Panc1 (cell line): ENCODE measurements at regions not wholly inside any gene's neighbourhood (a gene's known extent, or its start where the extent isn't known, plus 50 kb on each side); places are given as distances from the start of the nearest gene placed in this dataset.

ENCODE experiments used
- ATAC-seq: fragments of 200-7000 bp; cut with Tn5 transposase; 2 replicates; pipeline ENCODE4 v1.9.1; 2020; ENCODE audit warnings: mild to moderate bottlenecking, moderate library complexity
- BruUV-seq: library from RNA; stranded (reverse); fragments of 400-500 nt; replicated peaks from 2 replicates; lab custom pipeline; 2021; lab: Mats Ljungman, UMichigan
- CTCF ChIA-PET: fragments of 300-600 bp; sonication (Branson Sonifier 250); formaldehyde crosslinking; loops from one replicate; lab custom pipeline; 2022; ENCODE audit warnings: antibody characterized with exemption; lab: Charles Lee
- POLR2A ChIA-PET: fragments of 300-600 bp; sonication (Branson Sonifier 250); formaldehyde crosslinking; loops from one replicate; lab custom pipeline; 2022; ENCODE audit warnings: antibody characterized with exemption; lab: Charles Lee
- DNase-seq: peaks from one replicate; pipeline ENCODE4 v3.0.0-alpha.2; 2010; ENCODE audit warnings: low read depth, low spot score
- H3K27ac ChIP-seq: 2 replicates; pipeline ENCODE4 v1.5.1; 2011; ENCODE audit warnings: mild to moderate bottlenecking, low read length, inconsistent platforms
- H3K27me3 ChIP-seq: fragments of 200-500 bp; sonication (Bioruptor generic); 2 replicates; pipeline ENCODE4 v1.6.0; 2014; ENCODE audit warnings: low read length, inconsistent platforms; ENCODE audit not compliant: control insufficient read depth, insufficient read depth
- H3K36me3 ChIP-seq: fragments of 200-500 bp; sonication (Bioruptor generic); 2 replicates; pipeline ENCODE4 v1.5.1; 2014; ENCODE audit warnings: inconsistent platforms, mild to moderate bottlenecking, low read length, moderate library complexity; ENCODE audit not compliant: control insufficient read depth, insufficient read depth
- H3K4me1 ChIP-seq: 2 replicates; pipeline ENCODE4 v1.5.1; 2011; ENCODE audit warnings: inconsistent platforms, mild to moderate bottlenecking, low read length, moderate library complexity; ENCODE audit not compliant: control insufficient read depth, insufficient read depth
- H3K4me3 ChIP-seq, 2 experiments: 2 replicates each; pipeline ENCODE4 v1.5.1; 2011 to 2012; ENCODE audit warnings: low read depth in 2 of 2, low read length in 2 of 2, mild to moderate bottlenecking in 2 of 2, inconsistent platforms in 1 of 2, moderate library complexity in 1 of 2
- H3K9me3 ChIP-seq: fragments of 200-500 bp; sonication (Bioruptor generic); 2 replicates; pipeline ENCODE4 v1.5.1; 2014; ENCODE audit warnings: low read depth, mild to moderate bottlenecking, inconsistent platforms, low read length, moderate library complexity; ENCODE audit not compliant: control insufficient read depth, insufficient read depth
- CTCF ChIP-seq: fragments of 450-650 bp; IDR thresholded peaks from 2 replicates; pipeline ENCODE4 v1.5.1; 2017; ENCODE audit warnings: mild to moderate bottlenecking
- POLR2AphosphoS5 ChIP-seq: IDR thresholded peaks from 2 replicates; pipeline ENCODE4 v1.6.1; 2012; ENCODE audit warnings: mild to moderate bottlenecking, low read depth, low read length, moderate library complexity
- REST ChIP-seq, 2 experiments: IDR thresholded peaks; 2 replicates each; pipeline ENCODE4 v1.6.1; 2011 to 2012; ENCODE audit warnings: low read depth in 2 of 2, control low read depth in 1 of 2, low read length in 1 of 2, mild to moderate bottlenecking in 1 of 2, moderate library complexity in 1 of 2; ENCODE audit not compliant: insufficient read depth in 1 of 2
- SIN3A ChIP-seq: IDR thresholded peaks from 2 replicates; pipeline ENCODE4 v1.6.1; 2012; ENCODE audit warnings: low read depth, mild to moderate bottlenecking, low read length, moderate library complexity, borderline replicate concordance; ENCODE audit not compliant: insufficient read depth
- TCF7L2 ChIP-seq: IDR thresholded peaks from 2 replicates; pipeline ENCODE4 v1.6.1; 2011; ENCODE audit warnings: mild to moderate bottlenecking, low read depth, low read length, inconsistent platforms
- in situ Hi-C: cut with HindIII; loops from 2 replicates; pipeline ENCODE4 v1.10.0; 2016; ENCODE audit warnings: low sequenced_read_pairs, low pct_unique_long_range_greater_than_20kb
- intact Hi-C: fragments of 100-400 bp; cut with micrococcal nuclease; formaldehyde crosslinking; loops from one replicate; pipeline ENCODE4 v1.10.0; 2022; ENCODE audit not compliant: unreplicated experiment

GRCh38 chr7:46741938-46742540, 821.0 kb upstream of the IGFBP3 start:
- in situ Hi-C loops: no loop called here
- ChIA-PET POLR2A (no interaction called here), CTCF (no interaction called here)
- H3K27ac ChIP-seq: no peak overlapping the region
- no peak for DNase-seq
- H3K4me3 ChIP-seq: no peak overlapping the region
- BruUV-seq: no TSS peak
- H3K36me3 ChIP-seq: no peaks in the 10 kb centered on the region
- ATAC-seq: no peak
- intact Hi-C loops: no loop called here
- H3K9me3 ChIP-seq: no peaks in the 10 kb centered on the region
- H3K4me1 ChIP-seq: no peaks in the 10 kb centered on the region
- no peaks in the 10 kb centered on the region for H3K27me3 ChIP-seq
- TF ChIP-seq CTCF: no peak
- no peak for TF ChIP-seq TCF7L2
- TF ChIP-seq POLR2AphosphoS5: no peak
- TF ChIP-seq REST (IDR thresholded peaks at IDR 0.05; ENCODE audit: insufficient read depth in 1 of 2, low read depth in 2 of 2, low read length in 1 of 2): no peak
- no peak for TF ChIP-seq SIN3A

- no peak overlapping the region for H3K4me3 ChIP-seq
- no peak for DNase-seq
- POLR2A ChIA-PET: no interaction called here
- intact Hi-C loops: no loop called here
- no peak overlapping the region for H3K27ac ChIP-seq
- TF ChIP-seq SIN3A (no peak), TCF7L2 (no peak), CTCF (no peak), POLR2AphosphoS5 (no peak), REST (IDR thresholded peaks at IDR 0.05; ENCODE audit: insufficient read depth in 1 of 2, low read depth in 2 of 2, low read length in 1 of 2) (no peak)
- no peaks in the 10 kb centered on the region for H3K4me1 ChIP-seq
- no TSS peak for BruUV-seq
- CTCF ChIA-PET: no interaction called here
- in situ Hi-C loops: no loop called here
- H3K36me3 ChIP-seq: no peaks in the 10 kb centered on the region
- ATAC-seq: no peak
- H3K9me3 ChIP-seq: no peaks in the 10 kb centered on the region
- H3K27me3 ChIP-seq: no peaks in the 10 kb centered on the region
Observed at GRCh38 chr7:46741181-46741580, 820.1 kb upstream of the IGFBP3 start.
